Heart left ventricle (tissue), 13 donors: ENCODE measurements at regions not wholly inside any gene's neighbourhood (a gene's known extent, or its start where the extent isn't known, plus 50 kb on each side); places are given as distances from the start of the nearest gene placed in this dataset.
"Not testable (repeated sequence)": the region's sequence is repeated elsewhere in the genome, so short reads cannot be mapped to it uniquely, and the experiment has no call there.

Source experiments
- CTCF ChIP-seq, 12 donors: fragments of 200-600 bp; sonication (generic) in 4 of 12; IDR thresholded peaks; one replicate each; pipeline versions ENCODE4 v1.5.0 to v1.8.0; 2018 to 2022; ENCODE audit warnings: antibody characterized with exemption in 12 of 12, mild to moderate bottlenecking in 5 of 12
- POLR2A ChIP-seq, 2 donors: fragments of 450-650 bp; IDR thresholded peaks; one replicate each; pipeline ENCODE4 v1.6.1; 2017; ENCODE audit warnings: antibody characterized with exemption in 2 of 2, mild to moderate bottlenecking in 2 of 2, moderate library complexity in 2 of 2
- donor health status: ischemic (EF 13 %, LVEDD 7.1; RV severe dilation, severe dysfunction).
- donor health status: DM: no; HTN: yes; CAD: no.
- donor health status: DM: no; HTN: no; CAD: no.
- donor health status: ischemic (EF 25% LVEDD 6.9; RV normal size, moderate dysfunction).
- donor health status: ischemic (EF 25% LVEDD 5.7; RV mildly dilated, moderate dysfunction).
- donor health status: ischemic (EF 35%, LVEDD 5.7; RV mildly dilated, moderate dysfunction).
- donor health status: nonischemic (EF 11% LVEDD 7.7; RV severe dilation, severe dysfunction).
- donor health status: DM: yes; HTN: yes; CAD: no.
- donor health status: PGD.
- donor health status: ischemic (EF 29% LVEDD 5.4; RV normal size, mild dysfunction).
- donor health status: nonischemic (EF 23%, LVEDD 6.1; RV moderate dilation, normal function).

- not testable (repeated sequence) for TF ChIP-seq CTCF, POLR2A (IDR thresholded peaks at IDR 0.05)
These were observed 297.3 kb upstream of the PLGLB1 start for GRCh38 chr2:87318814-87319491.
